Endothelial cell of umbilical vein (primary cell): ENCODE measurements at regions not wholly inside any gene's neighbourhood (a gene's known extent, or its start where the extent isn't known, plus 50 kb on each side); places are given as distances from the start of the nearest gene placed in this dataset.

Experiments used
- BruUV-seq: library from RNA; stranded (reverse); fragments of 400-500 nt; replicated peaks from 2 replicates; lab custom pipeline; 2021; lab: Mats Ljungman, UMichigan
- CTCF ChIA-PET: fragments of 300-600, 350-600 bp; sonication (Branson Sonifier 250); formaldehyde crosslinking; loops from one replicate; lab custom pipeline; 2021; ENCODE audit warnings: antibody characterized with exemption, inconsistent platforms; lab: Charles Lee
- POLR2A ChIA-PET: fragments of 300-600, 350-600 bp; sonication (Branson Sonifier 250); formaldehyde crosslinking; loops from one replicate; lab custom pipeline; 2021; ENCODE audit warnings: antibody characterized with exemption, inconsistent platforms; lab: Charles Lee
- DNase-seq: peaks from one replicate; pipeline ENCODE4 v3.0.0-alpha.2; 2011; ENCODE audit warnings: low read depth, low spot score
- FAIRE-seq: peaks from 2 replicates; lab custom pipeline; 2011; peaks lifted over from hg19 to GRCh38; lab: Jason Lieb, UNC
- H2AFZ ChIP-seq: 2 replicates; pipeline ENCODE4 v1.6.0; 2012; ENCODE audit warnings: low read depth, low read length, control low read depth, inconsistent platforms
- H3K27ac ChIP-seq: 2 replicates; pipeline ENCODE4 v1.5.1; 2011; ENCODE audit warnings: low read depth, mild to moderate bottlenecking, control low read depth, low read length, moderate library complexity; ENCODE audit not compliant: insufficient read depth
- H3K27me3 ChIP-seq, 2 experiments: 2 replicates each; pipeline versions ENCODE4 v1.6.0 to v1.6.1; 2011; ENCODE audit warnings: low read length in 2 of 2, mixed read lengths in 1 of 2; ENCODE audit not compliant: control insufficient read depth in 2 of 2, insufficient read depth in 2 of 2
- H3K36me3 ChIP-seq, 2 experiments: 2 replicates in 1 of 2; 3 replicates in 1 of 2; pipeline ENCODE4 v1.5.1; 2011; ENCODE audit warnings: low read length in 2 of 2, mild to moderate bottlenecking in 1 of 2, moderate library complexity in 1 of 2; ENCODE audit not compliant: control insufficient read depth in 2 of 2, insufficient read depth in 2 of 2; ENCODE audit errors: extremely low read depth in 1 of 2
- H3K4me1 ChIP-seq: 3 replicates; pipeline ENCODE4 v1.5.1; 2011; ENCODE audit warnings: mild to moderate bottlenecking, low read length; ENCODE audit not compliant: control insufficient read depth, insufficient read depth; ENCODE audit errors: extremely low read depth
- H3K4me2 ChIP-seq: 2 replicates; pipeline ENCODE4 v1.6.1; 2011; ENCODE audit warnings: low read length, control low read depth, mixed read lengths; ENCODE audit not compliant: insufficient read depth
- H3K4me3 ChIP-seq, 3 experiments: fragments of 200-600 bp in 1 of 3; sonication (generic), shearing (Covaris generic) in 1 of 3; replicated peaks in 1 of 3; 2 replicates each; pipeline ENCODE4 v1.5.1; 2011 to 2016; ENCODE audit warnings: control low read depth in 3 of 3, low read length in 3 of 3, mild to moderate bottlenecking in 2 of 3, inconsistent platforms in 1 of 3, low read depth in 1 of 3, moderate library complexity in 1 of 3; ENCODE audit not compliant: insufficient read depth in 1 of 3
- H3K79me2 ChIP-seq: 2 replicates; pipeline ENCODE4 v1.6.0; 2012; ENCODE audit warnings: low read length, inconsistent platforms; ENCODE audit not compliant: control insufficient read depth, insufficient read depth
- H3K9ac ChIP-seq: replicated peaks from 2 replicates; pipeline ENCODE3; 2011; ENCODE audit warnings: low read length, control low read depth; ENCODE audit not compliant: insufficient read depth; ENCODE audit errors: extremely low read depth
- H3K9me1 ChIP-seq: replicated peaks from 3 replicates; pipeline ENCODE4 v1.6.0; 2011; ENCODE audit warnings: mild to moderate bottlenecking, low read length; ENCODE audit not compliant: control insufficient read depth, insufficient read depth; ENCODE audit errors: extremely low read depth
- H3K9me3 ChIP-seq: replicated peaks from 2 replicates; pipeline ENCODE4 v1.5.1; 2012; ENCODE audit warnings: low read length, inconsistent platforms; ENCODE audit not compliant: control insufficient read depth, insufficient read depth
- H4K20me1 ChIP-seq: replicated peaks from 2 replicates; pipeline ENCODE3; 2011; ENCODE audit warnings: mild to moderate bottlenecking, low read length; ENCODE audit not compliant: control insufficient read depth, insufficient read depth; ENCODE audit errors: extremely low read depth
- FOS ChIP-seq: IDR thresholded peaks from 2 replicates; pipeline ENCODE4 v1.6.1; 2011; ENCODE audit warnings: mild to moderate bottlenecking, low read length, moderate library complexity, borderline replicate concordance; ENCODE audit not compliant: insufficient read depth
- GATA2 ChIP-seq: IDR thresholded peaks from 2 replicates; pipeline ENCODE4 v1.7.0; 2011; ENCODE audit warnings: low read depth, mild to moderate bottlenecking, moderate library complexity, mixed read lengths, low read length; ENCODE audit not compliant: insufficient read length, insufficient read depth
- JUN ChIP-seq: IDR thresholded peaks from 2 replicates; pipeline ENCODE4 v1.6.1; 2011; ENCODE audit warnings: borderline replicate concordance, low read depth; ENCODE audit not compliant: insufficient read length, insufficient read depth
- MAX ChIP-seq: IDR thresholded peaks from 2 replicates; pipeline ENCODE4 v1.6.1; 2011; ENCODE audit not compliant: insufficient read depth, insufficient read length
- MYC ChIP-seq: IDR thresholded peaks from one replicate; pipeline ENCODE4 v1.6.1; 2011; ENCODE audit warnings: mild to moderate bottlenecking, low read depth, low read length
- POLR2A ChIP-seq: IDR thresholded peaks from 2 replicates; pipeline ENCODE4 v1.6.1; 2012; ENCODE audit warnings: low read depth, mild to moderate bottlenecking, control low read depth, low read length
- POLR2AphosphoS5 ChIP-seq: IDR thresholded peaks from 2 replicates; pipeline ENCODE4 v1.6.1; 2012; ENCODE audit warnings: low read depth, mild to moderate bottlenecking, control low read depth, low read length, moderate library complexity; ENCODE audit not compliant: insufficient read depth
- dilution Hi-C: fragments of 300-500 bp; cut with MboI; formaldehyde crosslinking; loops from one replicate; pipeline ENCODE4 v1.15.0; 2019; ENCODE audit warnings: low sequenced_read_pairs; ENCODE audit not compliant: extremely low pct_ligation_motif_present
- intact Hi-C: fragments of 100-400 bp; cut with micrococcal nuclease; formaldehyde crosslinking; loops from one replicate; pipeline ENCODE4 v1.10.0; 2022

GRCh38 chr13:38210928-38211596, 138.6 kb upstream of the UFM1 start:
- no peak overlapping the region for H3K27ac ChIP-seq
- intact Hi-C loops = no loop called here
- H3K4me3 ChIP-seq = no peak overlapping the region
- no peaks in the 10 kb centered on the region for H3K27me3 ChIP-seq
- no peak overlapping the region for H3K4me2 ChIP-seq
- ChIA-PET POLR2A (no interaction called here), CTCF (no interaction called here)
- dilution Hi-C loops = no loop called here
- DNase-seq = no peak
- no peak overlapping the region for H2AFZ ChIP-seq
- no peaks in the 10 kb centered on the region for H3K4me1 ChIP-seq
- TF ChIP-seq JUN = no peak
- TF ChIP-seq POLR2AphosphoS5 = no peak
- no peak for TF ChIP-seq FOS
- no peaks in the 10 kb centered on the region for H3K9me3 ChIP-seq
- H3K36me3 ChIP-seq = no peaks in the 10 kb centered on the region
- no peak for FAIRE-seq
- H3K79me2 ChIP-seq = no peaks in the 10 kb centered on the region
- no peaks in the 10 kb centered on the region for H4K20me1 ChIP-seq
- H3K9me1 ChIP-seq = no peaks in the 10 kb centered on the region
- BruUV-seq = no TSS peak
- H3K9ac ChIP-seq = no peak overlapping the region

DNA sequence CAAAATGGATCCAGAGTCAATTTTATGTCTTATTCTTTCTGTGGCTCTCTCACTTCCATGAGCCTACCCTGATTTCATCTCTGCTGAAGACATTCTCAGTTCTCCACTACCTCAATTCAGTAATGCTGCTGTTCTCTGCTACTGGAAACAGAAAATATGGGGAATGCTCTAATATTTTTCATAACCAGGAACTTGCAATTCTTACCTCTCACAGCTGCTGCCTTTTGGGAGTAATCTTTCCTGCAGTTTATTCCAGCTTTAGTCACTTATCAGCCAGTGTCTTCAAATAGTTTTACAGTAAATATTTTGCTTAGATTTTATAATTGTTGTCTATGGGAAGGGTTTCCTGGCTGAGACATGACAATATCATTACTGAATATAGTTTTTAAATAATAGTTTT, 145.1 kb upstream of the UFM1 start:
- TF ChIP-seq GATA2 = no peak
- TF ChIP-seq POLR2A = no peak
- no peak for TF ChIP-seq JUN
- no peak for TF ChIP-seq MAX
- TF ChIP-seq POLR2AphosphoS5 = no peak
- no peak for TF ChIP-seq MYC
- Histone ChIP-seq H3K27me3 (no peaks in the 10 kb centered on the region), H3K36me3 (no peaks in the 10 kb centered on the region), H3K4me3 (no peak overlapping the region), H3K79me2 (no peaks in the 10 kb centered on the region), H2AFZ (no peak overlapping the region), H3K9me3 (no peaks in the 10 kb centered on the region), H3K9ac (no peak overlapping the region), H3K4me2 (no peak overlapping the region), H4K20me1 (no peaks in the 10 kb centered on the region), H3K4me1 (no peaks in the 10 kb centered on the region), H3K27ac (no peak overlapping the region), H3K9me1 (no peaks in the 10 kb centered on the region)
- POLR2A ChIA-PET = no interaction called here
- CTCF ChIA-PET = no interaction called here
- intact Hi-C loops (no loop called here), dilution Hi-C loops (no loop called here)
- no TSS peak for BruUV-seq
- FAIRE-seq = no peak
- no peak for DNase-seq
